ENCODE measurements at regions not wholly inside any gene's neighbourhood (a gene's known extent, or its start where the extent isn't known, plus 50 kb on each side); places are given as distances from the start of the nearest gene placed in this dataset.

DNA sequence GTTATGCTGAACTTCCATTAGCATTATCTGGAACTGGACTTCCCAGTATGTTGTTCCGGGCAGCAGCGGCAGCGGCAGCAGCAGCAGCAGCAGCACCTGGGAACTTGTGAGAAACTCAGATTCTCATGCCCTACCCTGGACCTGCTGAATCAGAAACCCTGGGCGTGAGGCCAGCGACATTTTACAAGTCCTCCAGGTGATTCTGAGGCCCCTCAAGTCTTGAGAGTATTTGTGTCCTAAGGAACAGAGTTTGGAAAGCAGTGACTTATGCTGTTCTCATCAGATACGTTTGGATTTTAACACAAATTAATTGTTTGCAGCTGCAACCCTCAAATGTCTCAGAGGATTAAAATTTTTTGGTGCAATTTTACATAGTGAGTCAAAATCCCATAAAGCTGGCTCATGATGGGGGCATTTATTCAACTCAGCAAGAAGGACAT is 157.2 kb upstream of the KAZN start:
- DNase-seq (ENCODE audit: low spot score) = no peak

DNA sequence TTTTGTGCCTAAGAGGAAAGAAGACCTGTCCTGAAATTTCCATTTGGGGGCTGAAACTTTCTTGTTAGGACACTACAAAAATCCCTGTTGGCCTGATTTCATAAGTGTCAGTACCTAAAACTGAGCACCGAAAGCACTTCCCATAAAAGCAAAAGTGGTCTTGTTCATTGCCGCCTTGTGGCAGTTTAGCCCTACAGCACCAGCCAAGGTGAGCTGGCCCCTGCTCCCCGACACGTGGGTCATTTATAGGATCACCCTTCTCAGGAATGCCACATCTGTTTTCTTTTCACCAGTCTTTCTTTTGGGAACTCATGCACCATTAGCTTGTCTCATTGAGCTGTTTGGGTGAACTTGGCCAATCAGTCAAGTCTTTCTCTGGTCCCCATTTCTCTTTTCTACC is 155.8 kb upstream of the KAZN start:
- DNase-seq (ENCODE audit: low spot score) = no peak

DNA sequence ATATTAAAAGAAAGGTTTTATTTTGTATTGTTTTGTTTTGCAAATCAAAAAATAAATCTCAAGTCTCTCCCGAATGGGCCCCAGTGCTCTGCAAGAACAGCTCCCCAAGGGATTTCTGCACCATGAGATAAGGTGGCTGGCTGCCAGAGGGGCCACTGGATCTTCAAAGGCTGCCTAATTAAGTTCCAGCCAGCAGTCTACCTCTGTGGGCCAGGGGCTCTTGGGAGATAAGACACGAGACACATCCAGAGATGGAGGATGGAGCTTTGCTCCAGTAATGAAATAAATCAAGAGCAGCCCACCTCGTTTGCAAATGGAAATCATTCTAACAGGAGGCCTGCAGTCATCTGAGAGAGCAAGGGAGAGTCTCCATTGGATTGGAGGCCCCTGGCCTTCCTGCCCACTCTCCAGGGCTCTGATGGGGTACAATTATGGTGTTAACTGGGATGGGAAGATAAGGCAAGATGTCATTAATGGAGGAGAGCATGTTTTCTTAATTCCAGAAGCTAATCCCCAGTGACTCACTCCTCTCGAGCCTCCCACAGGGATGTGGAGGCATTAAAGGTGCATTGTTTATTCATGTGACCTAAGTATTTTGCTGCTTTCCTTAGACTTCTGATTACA is 155.2 kb upstream of the KAZN start:
- no peak for DNase-seq (ENCODE audit: low spot score)

DNA sequence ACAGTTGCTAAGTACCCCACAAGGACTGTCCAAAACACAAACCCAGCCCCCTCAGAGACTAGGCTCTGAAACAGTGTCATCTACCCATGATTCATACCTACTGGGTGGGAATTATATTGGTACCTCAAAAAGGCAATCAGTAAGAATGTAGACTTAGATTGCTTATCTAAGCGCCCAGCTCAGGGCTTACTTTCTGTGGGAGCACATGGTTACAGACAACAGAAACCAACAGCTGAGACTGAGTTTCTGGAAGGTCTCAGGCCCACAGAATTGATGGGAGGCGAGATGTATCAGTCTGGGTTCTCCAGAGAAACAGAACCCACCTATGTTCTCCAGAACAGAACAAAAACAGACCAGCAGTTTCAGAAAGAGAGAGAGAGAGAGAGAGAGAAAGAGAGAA is 147.3 kb upstream of the KAZN start:
- DNase-seq (ENCODE audit: low spot score) = no peak

DNA sequence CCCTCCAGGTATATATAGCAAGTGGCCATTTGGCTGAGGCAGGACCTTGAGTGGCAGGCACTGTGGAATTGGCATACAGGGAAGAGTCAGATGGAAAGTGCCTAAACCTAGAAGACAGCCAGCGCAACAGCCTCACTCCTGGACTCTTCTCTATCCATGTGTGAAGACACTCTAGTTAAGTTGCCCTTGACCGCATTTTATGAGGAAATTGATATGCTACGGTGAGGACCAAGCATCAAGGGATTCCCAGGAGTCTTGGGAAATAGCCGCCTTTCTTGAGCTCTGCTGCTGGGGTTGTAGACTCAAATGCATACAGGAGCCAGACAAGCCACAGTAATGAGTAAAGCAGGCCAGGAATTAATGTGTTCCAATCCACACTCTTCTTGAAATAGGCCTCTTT is 145.9 kb upstream of the KAZN start:
- DNase-seq (ENCODE audit: low spot score) = no peak

DNA sequence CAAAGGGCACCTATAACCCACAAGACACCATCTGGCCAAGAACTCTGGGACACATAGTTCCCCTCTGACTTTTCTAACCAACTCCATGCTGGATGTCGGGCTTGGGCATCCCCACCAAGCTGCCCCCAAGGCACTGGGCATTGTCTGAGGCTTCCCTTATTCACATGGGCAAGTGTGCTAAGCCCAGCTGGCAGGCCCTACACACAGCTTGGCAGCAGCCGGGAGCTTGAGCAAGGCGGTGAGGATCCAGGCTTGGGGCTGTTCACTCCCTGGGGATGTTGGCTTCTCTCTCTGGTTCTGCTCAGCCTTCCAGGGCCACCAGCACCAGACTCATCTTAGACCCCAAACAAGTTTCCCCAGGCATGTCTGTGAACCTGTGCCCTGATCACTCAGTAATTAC is 138.3 kb upstream of the KAZN start:
- DNase-seq (ENCODE audit: low spot score) = no peak

DNA sequence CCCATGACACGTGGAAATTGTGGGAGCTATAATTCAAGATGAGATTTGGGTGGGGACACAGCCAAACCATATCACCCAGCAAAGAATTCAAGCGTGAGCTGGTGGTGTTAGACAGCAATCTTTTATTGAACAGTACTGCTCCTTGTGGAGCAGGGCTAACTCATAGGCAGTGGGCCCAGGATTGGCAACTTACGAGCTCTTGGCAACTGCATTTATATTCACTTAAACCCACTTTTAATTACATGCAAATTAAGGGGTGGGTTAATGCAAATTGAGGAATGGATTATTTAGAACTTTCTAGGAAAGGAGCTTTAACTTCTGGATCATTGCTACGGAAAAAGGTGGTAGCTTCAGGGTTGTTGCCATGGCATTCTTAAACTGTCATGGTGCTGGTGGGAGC is 135.6 kb upstream of the KAZN start:
- DNase-seq (ENCODE audit: low spot score) = no peak

DNA sequence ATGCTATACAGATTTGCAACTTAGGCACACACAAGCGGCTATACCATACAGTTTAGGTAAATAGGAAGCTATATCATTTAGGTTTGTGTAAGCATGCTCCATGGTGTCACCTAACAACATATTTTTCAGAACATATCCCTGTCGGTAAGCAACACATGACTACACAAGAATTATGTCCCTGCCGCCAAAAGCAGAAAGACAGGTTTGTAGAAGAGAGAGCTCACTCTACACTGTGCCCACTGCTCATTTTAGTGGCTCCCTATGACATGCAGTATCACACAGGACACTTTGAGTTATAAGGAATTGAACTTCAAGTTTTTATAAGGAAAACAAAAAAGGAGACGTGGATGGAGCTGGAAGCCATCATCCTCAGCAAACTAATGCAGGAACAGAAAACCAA is 132.5 kb upstream of the KAZN start:
- no peak for DNase-seq (ENCODE audit: low spot score)

DNA sequence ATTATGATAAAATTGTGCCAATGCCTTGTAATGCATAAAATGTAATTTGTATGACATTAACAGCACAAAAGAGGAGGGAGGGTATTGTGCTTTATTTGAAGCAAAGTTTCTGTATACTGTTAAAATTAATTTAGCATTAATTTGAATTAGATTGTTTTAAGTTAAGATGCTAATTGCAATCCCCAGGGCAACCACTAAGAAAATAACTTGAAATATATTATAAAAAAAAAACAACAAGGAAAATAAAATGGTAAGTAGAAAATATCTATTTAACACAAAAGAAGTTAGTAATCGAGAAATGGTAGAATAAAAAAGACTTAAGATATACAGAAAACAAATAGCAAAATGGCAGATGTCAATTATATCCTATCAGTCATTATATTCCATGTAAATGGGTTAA is 131.4 kb upstream of the KAZN start:
- DNase-seq (ENCODE audit: low spot score) = no peak

DNA sequence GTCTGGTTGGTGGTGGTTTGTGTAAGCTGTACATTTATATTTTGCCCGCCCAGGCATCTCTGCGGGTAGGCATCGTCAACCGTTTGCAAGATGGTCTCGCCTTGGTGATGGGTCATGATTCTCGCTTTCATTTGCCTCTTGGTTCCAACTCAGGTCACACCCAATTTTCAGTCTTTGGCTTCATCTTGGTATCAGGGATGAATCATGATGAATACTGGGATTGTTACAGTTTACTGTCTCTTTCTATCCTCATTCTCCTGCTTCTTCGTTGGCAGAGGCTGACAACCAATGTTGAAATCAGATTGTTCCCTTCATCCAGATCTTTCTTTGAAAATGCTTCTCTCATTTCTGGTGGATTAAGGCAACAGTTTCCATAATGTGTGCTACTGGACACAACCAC is 129.7 kb upstream of the KAZN start:
- no peak for DNase-seq (ENCODE audit: low spot score)

DNA sequence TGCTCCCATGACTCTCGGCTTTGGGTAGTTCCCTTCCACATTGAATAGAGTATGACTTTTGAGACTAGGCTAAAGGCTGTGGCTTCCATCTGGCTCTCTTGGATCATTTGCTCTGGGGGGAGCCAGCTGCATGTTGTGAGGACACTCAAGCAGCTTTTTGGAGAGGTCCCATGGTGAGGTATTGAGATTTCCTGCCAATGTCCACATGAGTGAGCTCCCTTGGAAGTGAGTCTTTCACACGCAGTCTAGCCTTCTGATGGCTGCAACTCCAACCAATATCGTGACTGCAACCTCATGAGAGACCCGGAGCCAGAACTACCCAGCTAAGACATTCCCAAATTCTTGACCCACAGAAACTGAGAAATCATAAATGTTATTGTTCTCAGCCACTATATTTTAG is 127.7 kb upstream of the KAZN start:
- DNase-seq (ENCODE audit: low spot score) = no peak

DNA sequence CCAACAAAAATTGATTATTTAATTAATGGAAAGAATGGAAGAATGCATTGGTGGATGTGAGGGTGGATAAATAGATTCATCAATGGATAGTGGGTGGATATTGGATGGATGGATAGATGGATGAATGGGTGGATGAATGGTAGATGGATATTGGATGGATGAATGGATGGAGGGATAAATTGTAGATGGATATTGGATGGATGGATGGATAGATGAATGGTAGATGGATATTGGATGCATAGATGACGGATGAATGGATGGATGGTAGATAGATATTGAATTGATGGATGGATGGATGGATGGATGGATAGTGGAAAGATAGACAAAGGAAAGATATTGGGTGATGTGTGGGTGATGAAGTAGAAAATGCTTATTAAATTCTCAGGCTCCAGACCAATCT is 123.6 kb upstream of the KAZN start:
- no peak for DNase-seq (ENCODE audit: low spot score)

DNA sequence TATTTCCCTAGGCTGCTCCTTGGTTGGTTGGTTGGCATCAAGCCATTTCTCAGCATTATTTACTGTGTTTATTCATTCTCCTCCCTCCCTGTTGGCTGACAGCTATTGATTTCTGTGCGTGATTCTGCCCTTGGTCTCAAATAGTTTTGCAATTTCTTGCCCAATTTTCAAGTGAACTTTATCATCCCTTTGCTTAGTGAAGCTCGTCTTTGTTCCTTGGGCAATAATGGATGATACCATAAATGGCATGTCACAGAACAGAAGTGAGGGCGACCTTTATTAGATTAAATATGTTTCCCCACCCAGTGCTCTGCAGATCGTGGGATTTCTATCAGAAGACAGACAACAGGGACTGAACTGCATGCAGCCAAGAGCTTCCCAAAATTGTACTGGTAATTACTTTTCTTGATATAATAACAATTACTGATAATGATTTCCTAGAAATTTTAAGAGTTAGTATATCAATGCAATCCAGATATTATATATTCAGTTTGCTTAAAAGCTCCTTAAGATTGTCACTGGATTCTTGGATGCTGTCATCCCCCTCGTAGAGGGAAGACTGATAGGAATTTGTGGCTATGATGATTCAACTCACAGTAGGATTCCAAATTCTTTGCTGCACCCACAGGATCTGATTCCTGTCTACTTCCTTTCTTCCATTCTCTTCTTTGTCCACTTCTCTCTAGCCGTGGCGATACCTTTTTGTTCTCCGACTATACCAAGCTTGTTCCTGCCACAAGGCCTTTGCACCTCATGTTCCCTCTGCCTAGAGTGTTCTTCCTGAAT is 122.1 kb upstream of the KAZN start:
- no peak for DNase-seq (ENCODE audit: low spot score)

DNA sequence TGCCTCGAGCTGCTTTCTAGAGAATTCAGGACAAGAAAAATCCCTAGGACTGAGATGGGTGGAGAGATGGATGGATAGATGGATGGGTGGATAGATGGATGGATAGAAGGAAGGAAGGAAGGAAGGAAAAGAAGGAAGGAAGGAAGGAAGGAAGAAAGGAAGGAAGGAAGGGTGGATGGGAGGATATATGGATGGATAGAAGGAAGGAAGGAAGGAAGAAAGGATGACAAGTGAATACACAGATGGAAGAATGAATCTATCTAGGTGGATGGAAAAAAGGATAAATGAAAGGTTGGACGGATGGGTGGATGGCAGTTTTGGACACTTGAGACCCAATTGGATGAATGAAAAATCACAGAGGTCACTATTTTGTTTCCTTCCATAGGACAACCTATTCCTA is 120.4 kb upstream of the KAZN start:
- DNase-seq (ENCODE audit: low spot score) = no peak

DNA sequence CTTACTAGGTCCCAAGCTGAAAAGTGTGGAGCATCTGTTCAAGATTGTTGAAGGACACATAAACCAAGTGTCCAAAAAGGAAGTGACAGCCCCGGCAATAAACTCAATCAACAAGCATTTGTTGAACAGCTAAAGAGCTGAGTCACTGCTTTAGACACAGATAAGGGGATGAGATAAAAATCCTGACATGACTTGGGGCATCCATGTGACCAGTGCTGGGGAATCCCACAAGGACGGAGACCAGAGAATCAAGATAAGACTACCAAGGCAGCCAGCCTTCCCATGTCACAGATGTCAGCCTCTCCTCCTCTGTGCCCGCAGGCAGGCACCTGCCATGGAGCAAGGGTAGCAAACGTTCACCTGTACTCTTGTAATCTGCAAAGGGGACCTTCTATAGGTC is 118.6 kb upstream of the KAZN start:
- DNase-seq (ENCODE audit: low spot score) = no peak

DNA sequence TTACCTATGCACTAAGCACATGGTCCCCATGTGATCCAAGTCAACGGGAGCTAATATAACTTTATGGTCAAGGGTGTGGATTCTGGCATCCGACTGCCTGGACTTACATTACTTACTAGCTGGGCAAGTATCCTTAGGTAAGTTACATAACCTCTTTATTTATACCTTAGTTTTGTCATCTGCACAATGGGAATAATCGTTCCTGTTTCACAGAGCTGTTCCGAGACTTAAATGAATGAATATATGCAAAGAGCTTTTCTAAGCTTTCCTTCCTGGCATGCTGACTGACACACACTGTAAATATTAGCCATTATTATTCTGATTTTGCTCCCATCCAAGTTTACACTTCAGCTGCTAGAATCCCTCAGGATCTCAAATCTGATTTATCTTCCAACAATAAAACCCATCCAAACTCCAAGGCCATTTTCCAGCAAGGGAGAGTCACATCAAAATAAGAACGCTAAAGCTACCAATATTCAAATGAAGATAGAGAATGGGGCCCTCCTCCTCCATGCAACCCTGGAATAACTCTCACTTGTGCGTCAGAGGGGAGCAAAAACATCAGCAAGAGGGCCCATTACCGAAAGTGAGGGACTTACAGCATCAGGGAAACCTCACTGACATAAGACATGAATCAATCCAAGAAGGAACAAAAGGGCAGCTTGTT is 115.6 kb upstream of the KAZN start:
- no peak for DNase-seq (ENCODE audit: low spot score)

DNA sequence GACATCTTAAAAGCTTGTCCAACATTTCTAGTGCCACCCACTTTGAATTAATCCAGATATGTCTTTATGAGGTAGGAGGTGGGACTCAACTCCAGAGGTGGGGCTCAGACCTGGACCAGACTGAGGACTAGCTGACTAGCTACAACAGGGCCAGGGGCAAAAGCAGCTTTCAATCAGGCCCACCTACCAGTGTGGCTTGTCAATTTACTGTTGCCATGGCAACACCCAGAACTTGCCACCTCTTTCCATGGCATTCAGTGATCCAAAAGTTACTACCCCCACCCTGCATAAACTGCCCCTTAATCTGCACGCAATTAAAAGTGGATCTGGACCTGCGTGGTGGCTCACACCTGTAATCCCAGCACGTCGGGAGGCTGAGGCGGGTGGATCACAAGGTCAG is 113.2 kb upstream of the KAZN start:
- DNase-seq (ENCODE audit: low spot score) = no peak

DNA sequence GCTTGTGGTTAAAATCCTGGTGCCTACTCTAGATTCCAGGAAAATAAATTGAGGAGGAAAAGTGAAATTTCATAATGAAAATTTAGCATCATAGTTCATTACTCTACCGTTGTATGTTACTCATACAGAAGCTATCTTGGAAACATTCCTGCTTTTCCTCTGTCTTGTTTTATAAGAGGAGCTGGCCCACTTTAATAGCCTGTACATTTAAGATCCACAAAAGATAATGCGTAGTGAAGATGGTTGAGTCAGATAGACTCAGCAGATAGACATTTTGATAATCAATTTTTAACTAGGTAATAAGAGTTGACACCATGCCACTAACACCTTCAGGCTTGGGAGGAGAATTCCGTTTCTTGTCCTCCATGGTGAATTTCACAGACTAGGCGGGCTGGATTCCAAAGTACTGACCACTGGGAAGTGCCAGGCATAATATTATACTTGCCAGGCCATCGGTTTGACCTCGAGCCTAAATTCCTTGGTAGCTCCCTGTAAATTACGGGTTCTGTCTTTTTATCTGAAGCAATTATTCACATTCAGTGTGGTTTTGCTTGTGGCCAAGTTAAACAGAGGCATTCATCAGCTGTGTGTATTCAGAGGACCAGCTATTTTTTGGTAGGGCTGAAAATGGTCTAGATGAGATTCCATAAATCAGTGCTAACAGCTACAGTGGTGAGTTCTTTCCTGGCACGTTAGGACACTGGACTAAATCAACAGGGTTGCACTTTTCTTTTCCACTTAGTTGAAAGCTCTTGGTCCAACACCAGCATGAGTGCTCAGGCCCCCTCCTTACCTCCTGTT is 111.9 kb upstream of the KAZN start:
- no peak for DNase-seq (ENCODE audit: low spot score)

DNA sequence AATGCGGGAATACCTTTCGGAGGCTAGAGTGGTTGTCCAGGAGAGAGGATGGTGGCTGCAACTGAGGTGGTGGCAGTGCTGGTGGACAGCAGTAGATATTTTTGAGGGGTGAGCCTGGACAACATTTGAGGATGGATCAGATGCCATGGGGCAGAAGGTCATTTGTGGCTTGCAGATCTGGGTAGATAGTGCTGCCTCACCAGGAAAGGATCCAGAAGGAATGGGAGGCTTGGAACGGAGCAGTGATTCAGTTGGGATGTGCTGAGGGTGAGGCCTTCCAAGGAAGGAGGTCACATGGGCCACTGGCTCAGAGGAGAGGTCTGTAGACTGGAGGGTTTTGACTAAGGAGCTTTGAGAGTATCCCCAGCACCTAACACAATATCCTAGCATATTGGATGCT is 110.8 kb upstream of the KAZN start:
- no peak for DNase-seq (ENCODE audit: low spot score)

DNA sequence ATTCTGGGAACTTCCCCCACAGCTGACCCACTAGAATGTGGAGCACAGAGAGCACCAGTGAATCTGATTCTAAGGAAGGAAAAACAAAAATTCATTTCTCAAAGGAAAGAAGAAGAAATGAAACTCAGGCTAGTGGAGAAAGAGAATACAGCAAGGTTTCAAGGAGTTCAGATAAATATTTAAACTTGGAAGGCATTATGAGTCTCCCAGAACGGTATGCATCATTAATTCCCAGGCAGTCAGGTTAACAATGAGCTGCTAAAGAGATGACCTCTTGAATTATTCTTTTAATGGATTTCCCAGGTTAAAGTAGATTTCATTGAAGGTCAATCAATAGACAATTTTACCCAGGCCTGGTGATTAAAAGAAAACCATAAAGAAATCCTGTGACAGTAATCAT is 103.6 kb upstream of the KAZN start:
- no peak for DNase-seq (ENCODE audit: low spot score)

DNA sequence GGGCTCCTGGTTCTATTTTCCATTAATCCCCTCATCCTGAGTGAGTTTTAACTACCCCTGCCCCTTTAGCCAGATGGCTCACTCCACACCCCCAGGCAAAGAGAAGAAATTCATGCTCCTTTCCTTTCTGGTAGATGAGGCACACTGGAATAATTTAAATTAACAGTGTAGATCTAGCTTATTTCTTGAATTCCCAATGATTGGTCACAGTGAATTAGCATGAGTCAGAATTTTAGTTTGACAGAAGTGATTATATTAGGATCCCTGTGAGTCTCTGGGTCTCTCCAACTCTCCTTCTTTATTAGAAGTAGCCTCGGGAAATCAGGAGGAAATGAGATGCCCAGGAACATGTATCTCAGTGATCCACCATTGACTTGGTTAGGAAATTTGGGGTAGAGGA is 103.1 kb upstream of the KAZN start:
- no peak for DNase-seq (ENCODE audit: low spot score)

DNA sequence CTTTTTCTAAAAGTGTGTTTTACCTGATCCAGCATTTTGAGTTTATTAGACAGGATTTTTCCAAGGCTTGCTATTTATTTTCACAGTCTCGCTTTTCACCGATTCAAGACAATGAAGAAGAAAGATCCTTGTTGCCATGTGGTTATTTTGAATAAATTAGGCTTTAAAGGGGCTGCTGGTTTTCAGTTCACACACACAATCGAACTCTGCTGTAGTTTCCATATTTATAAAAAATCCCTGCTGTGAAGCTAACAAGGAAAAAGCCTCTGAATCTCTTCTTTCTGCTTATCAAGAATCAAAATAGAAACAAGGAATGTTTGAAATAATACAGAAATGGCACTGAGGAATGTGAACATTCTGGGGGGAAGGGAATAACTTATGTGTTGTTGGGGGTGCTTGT is 102.5 kb upstream of the KAZN start:
- DNase-seq (ENCODE audit: low spot score) = no peak

DNA sequence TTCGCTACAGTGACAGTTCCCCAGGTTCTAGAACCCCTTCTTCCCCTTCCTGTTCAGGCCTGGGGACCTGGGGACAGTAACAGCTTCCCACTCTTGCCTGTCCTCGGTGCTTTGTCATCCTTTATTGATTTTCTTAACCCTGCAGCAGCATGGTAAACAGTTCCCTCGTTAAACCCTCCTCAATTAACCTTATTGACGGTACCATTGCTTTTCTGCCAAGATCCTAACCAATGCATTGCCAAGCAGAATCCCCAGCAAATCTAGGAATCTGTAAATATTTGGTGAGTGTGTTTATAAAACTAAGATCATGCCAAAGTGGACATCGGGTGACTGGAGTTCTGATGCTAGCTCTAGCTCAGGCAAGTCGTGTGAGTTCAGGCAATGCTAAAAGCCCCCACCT is 99.6 kb upstream of the KAZN start:
- no peak for DNase-seq (ENCODE audit: low spot score)

All from globus pallidus (tissue), 1 donor.